GM21619 (cell line): ENCODE measurements at regions not wholly inside any gene's neighbourhood (a gene's known extent, or its start where the extent isn't known, plus 50 kb on each side); places are given as distances from the start of the nearest gene placed in this dataset.

ENCODE experiments used
- ATAC-seq: cut with Tn5 transposase; IDR thresholded peaks from one replicate; pipeline ENCODE4 v1.9.1; 2021; ENCODE audit not compliant: unreplicated experiment

- no peak for ATAC-seq
Measured at GRCh38 chr13:65907666-65908525, 1322.2 kb downstream of the PCDH9 start.

DNA sequence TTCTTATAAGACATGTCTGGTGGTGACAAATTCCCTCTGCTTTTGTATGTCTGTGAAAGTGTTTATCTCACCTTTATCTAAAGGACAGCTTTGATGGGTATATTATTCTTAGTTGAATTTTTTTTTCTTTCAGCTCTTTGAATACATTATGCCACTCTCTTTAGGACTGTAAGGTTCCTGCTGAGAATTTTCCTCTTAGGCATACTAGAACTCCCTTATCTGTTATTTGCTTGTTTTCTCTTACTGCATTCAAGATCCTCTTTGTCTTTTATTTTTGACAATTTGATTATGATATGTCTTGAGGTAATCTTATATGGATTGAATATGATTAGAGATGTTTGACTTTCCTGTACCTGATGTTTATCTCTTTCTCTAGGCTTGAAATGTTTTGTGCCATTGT, 1328.4 kb downstream of the PCDH9 start:
- ATAC-seq, result no peak

GRCh38 chr13:65894049-65894448, 1336.1 kb downstream of the PCDH9 start:
- no peak for ATAC-seq

GRCh38 chr13:65892859-65893258, 1337.3 kb downstream of the PCDH9 start:
- no peak for ATAC-seq

- ATAC-seq, result no peak
Measured at GRCh38 chr13:65889368-65889767, 1340.8 kb downstream of the PCDH9 start.

DNA sequence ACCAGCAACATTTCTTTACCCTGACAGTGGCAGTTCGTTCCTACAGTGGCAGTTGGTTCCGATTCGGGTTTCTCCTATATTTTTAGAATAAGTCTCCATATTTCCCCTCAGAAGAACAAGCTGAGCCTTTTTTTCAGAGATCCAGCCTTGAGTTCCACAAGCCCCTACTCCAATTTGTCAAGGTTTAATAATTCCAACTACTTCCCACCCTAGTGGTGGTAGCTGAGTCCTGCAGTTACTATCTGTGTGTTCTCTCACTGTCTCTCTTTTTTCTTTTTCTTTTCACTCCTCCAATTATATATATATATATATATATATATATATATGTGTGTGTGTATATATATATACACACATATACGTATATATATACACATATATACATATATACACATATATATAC, 1347.3 kb downstream of the PCDH9 start:
- ATAC-seq, result no peak

DNA sequence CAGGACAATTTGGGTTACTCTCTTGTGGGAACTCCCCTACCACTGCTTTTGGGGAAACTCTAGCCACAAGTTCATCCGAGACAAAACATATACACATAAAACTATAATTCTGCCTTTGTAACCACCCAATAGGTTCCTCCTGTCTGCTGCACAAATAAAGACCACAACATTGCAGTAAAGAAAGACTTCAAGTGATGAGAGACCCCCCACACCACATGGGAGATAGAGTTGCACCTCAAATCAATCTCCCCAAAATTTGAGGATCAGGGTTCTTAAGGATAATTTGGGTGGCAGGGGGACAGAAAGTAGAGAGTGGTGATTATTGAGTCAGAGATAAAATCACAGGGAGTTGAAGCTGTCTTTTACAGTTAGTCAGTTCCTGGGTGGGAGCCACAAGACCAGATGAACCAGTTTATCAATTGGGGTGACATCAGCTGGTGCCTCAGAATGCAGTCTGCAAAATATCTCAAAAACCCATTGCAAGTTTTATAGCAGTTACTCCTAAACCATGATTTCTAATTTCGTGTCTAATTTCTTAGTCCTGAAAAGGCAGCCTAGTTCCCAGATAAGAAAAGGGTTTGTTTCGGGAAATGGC, 1348.5 kb downstream of the PCDH9 start:
- no peak for ATAC-seq

DNA sequence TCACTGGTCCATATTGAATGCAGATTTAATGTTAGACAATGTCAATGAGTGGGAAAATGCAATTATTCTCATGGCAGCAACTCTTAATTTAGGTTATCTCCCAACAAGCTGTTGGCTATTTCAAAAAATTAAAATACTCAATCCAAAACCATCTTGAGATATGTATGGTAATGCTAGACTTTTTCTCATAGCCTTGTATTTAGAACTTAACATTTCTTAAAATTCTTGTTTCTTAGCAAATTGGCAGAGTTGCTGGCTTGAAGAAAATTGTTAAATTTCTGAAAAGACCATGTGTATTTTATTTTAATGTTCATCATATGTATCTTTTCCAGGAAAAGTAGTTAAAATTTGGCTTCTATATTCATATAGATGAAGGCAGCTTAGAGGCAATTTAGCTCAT, 1355.1 kb downstream of the PCDH9 start:
- no peak for ATAC-seq

DNA sequence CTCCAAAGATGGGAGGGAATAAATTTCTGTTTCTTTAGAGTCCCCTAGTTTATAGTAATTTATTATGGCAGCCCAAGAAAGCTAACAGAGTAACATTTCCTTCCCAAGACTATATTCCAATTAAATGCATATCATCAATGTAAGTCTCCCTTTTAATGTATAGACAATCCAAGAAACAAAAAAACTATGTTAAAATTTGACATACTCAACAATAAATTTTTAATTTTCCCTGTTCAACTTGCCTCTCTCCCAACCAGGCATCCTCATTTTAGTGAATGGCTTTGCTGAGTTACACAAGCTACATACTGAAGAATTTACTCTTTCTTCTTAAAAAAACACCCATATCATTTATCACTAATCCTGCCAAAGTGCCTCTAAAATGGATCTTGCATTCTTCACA, 1357.7 kb downstream of the PCDH9 start:
- no peak for ATAC-seq

GRCh38 chr13:65868884-65869283, 1361.3 kb downstream of the PCDH9 start:
- no peak for ATAC-seq

DNA sequence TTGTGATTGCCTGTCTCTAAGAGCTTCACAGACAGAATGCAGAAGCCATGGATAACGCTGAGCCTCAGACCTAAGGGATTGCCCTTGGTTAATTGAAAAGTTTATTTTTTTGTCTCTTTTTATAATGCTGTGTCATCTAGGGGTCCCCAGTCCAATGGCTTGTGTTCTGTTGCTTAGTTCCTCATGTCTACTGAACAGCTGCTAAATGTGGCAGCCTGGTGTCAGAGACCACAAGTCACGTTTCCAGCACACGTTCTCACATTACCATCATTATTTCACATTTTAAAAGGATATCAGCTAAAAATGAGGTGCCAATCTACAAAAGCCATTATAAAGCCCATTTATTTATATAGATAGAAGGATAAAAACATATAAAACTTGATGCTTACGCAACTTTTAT, 1362.0 kb downstream of the PCDH9 start:
- ATAC-seq, result no peak

DNA sequence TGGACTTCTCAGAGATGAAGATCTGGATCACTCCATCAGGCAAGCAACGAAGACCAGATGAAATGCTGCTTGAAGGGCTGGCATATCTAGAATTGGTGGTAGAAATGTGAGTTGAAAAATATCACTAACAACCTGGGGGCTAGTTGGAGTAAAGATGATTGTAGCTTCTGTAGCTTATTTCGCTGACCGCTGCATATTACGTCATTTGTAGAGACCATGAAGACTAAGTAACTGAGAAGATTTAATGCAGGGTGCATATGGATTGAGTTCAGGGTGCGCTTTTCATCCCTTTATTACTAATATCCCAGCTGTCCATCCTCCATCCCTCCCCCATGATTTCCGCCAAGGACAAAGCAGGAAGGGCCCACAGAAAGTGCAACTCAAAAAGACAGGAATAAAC, 1364.0 kb downstream of the PCDH9 start:
- ATAC-seq, result no peak

GRCh38 chr13:65865206-65865605, 1364.9 kb downstream of the PCDH9 start:
- ATAC-seq, result no peak

DNA sequence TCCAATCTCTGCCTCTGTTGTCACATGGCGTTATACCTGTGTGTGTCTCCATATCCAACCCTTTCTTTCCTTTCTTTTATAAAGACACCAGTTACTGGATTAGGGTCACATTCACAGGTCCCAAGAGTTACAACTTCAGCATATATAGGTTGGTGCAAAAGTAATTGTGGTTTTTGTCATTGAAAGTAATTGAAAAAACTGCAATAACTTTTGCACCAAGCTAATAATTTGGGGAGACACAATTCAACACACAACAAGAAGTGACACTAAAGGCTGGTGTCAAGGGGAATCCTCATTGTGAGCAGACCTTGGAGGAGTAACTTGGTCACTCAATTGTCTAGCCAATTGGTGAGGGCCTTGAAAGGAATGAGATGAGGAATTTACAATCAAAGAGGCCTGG, 1366.1 kb downstream of the PCDH9 start:
- ATAC-seq, result no peak

GRCh38 chr13:65860306-65860705, 1369.8 kb downstream of the PCDH9 start:
- ATAC-seq, result no peak

DNA sequence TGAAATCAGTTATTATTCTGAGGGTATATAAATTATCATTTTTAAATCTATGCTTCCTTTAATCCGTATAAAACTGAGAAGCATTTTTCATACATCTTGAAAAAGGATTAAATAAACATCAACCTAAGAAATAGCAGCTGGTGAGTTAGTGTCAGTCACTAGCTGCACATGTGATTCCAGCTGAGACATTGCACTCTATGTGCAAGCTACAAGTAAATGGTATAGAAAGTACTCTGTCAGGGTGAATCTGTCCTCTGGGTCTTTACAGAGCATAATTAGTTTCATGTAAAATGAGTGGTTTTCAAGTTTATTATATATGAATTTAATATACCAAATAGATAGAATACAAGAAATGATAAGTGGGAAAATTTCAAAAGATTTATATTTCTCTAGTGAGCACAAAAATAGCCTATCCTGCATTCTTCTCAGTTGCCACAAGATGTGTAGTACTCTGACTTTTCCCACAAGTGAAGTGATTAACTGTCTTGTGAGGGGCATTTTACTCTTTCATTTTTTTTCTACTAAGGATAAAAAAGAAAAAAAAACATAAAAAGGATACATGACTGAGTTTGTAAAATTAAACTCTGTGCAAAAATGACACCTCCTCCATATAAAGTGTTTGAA, 1372.1 kb downstream of the PCDH9 start:
- no peak for ATAC-seq

DNA sequence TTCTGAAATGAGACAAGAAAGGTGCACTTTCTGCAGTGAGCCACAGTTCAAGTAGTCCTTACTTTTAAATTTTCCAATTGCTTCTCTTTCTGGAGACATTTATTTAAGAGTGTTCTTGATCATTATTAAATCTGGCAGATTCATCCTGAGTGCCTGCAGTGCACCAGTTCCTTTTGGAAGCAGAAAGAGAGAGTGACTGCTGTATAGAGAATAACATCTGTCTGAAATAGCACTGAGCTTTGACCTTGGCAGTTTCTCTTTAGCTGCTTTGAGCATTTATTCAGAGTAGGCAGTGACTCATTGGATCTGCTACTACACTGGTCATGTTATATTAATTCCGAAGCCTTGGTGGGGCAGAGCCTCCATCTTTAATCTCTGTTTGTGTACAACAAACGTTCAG, 1373.7 kb downstream of the PCDH9 start:
- ATAC-seq, result no peak

GRCh38 chr13:65855242-65855805, 1374.8 kb downstream of the PCDH9 start:
- no peak for ATAC-seq

DNA sequence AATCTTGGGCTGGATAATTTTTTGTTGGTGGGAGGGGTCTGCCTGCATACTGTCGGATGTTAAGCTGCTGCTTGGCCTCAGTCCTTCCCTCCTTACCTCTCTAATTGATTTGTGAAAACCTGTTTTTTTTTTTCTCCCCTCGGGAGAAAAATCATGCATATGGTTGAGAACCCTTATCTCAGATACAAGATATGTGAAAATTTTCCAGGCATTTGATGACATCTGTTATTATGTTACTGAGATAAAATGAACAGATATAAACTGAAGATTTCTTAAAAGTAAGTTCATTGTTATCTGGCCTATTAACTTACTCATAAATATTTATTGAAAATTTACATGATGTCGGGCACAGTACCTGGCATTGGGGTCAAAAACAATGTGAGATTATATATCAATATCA, 1375.7 kb downstream of the PCDH9 start:
- ATAC-seq, result no peak

GRCh38 chr13:65844266-65844841, 1385.8 kb downstream of the PCDH9 start:
- no peak for ATAC-seq

GRCh38 chr13:65843314-65843731, 1386.8 kb downstream of the PCDH9 start:
- ATAC-seq, result no peak

DNA sequence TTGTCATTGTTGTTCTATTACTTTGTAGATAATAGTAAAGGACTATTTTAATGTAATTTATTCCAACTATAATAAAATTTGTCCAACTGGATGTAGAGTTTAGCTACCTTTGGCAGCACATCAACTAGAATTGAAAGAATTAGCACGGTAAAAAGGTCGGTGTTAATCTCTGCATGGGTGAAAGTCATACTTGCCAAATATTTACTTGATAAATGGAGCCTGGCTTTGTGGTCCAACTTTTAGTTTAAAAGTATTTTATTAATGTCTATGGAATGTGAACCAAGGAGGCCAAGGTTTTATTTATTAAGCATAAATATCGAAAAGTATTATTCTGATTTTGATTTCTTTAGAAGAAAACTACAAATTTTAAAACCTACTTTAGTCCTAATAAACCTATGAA, 1389.0 kb downstream of the PCDH9 start:
- no peak for ATAC-seq
